Hematopoietic multipotent progenitor cell treated with erythropoietin and hydrocortisone succinate and interleukin-3 and kit ligand, for 8 days (in vitro differentiated cells): ENCODE measurements at regions not wholly inside any gene's neighbourhood (a gene's known extent, or its start where the extent isn't known, plus 50 kb on each side); places are given as distances from the start of the nearest gene placed in this dataset.

ENCODE experiments used
- DNase-seq: peaks from one replicate; pipeline ENCODE4 v3.0.0-alpha.2; 2015

DNA sequence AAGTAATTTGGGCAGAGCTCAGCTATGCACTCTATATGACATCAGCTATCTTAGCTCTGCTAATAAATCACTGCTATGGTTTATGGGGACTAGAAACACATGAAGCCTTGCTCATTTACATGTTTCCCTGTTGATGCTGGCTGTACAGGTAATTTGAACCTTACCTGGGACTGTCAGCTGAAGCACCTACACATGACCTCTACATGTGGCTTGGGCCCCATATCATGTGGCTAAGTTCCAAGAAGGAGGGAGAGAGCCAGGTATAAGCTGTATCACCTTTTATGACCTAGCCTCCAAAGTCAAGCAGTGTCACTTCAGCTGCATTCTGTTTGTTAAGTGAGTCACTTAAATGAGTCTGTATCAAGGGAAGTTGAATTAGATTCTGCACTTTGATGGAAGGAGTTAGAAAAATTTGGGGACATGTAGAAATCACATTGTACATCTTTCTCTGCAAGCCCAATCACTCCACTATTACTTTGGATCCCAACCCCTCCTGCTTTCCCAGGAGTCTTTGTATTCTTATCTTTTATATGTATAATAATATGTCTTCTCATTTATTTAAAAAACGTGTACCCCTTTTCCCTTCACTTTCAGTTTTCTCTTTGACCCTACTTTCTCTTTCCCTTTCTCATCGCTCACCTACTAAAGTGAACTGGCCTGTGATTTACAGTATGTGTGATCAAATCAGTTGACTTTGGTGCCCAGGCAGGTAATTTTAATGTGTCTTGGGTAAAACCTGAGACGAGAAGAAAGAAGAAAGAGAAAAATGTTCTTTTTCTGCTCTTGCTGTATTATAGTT lies 53.4 kb upstream of the PRKACB start:
- no peak for DNase-seq

DNA sequence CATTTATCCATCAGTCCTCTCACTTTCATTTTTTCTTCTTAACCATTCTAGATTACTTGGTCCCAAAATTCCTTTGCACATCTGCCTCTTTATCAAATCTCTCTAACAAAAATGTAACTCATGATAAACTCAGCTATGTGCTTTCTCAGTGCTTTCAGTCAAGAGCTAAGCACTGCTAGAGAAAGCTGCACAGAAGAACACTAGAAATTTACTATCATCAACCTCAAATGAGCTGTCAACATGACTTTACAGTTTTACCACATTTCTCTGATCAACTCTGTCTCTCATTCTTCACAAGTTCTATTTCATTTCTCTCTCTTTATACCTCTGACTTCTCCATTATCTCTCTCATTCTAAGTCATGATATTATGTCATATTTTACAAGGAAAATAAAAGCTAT lies 54.2 kb upstream of the PRKACB start:
- no peak for DNase-seq

DNA sequence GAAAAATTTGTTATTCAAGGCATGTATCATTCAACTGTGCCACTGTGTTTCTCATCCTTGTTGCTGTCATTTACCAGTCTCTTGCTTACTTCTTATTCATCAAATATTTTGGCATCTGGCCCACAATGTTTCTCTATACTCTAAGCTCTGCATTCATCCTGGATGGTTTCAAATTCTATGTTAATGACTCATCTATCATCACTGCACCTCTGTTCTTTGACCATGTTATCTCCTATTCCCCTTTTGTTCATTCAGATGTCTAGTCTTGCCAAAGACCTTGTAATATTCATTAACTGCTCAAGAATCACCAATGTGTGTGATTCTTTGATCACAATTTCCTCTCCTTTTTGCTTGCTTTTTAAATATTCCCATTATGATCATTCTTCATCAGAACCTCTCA lies 54.6 kb upstream of the PRKACB start:
- peak; percentile 35 for DNase-seq

DNA sequence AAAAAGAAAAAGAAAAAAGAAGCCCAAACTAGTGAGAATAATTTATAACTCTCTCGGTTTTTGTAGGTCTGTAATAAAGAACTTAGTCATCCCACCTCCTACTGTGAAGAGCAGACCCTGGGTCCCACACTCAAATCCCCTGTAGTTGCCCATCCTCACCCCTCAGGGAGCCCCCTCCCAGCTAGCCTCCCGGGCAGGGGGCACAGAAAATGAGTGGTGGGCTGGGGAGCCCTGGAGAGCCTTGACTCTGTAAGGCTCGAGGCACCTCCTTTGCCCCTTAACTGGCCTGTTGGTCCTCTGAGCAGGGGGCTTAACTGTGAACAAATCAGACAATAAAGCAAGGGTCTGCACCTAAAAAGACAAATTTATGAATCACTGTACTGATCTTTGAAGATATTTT lies 57.5 kb upstream of the PRKACB start:
- no peak for DNase-seq

DNA sequence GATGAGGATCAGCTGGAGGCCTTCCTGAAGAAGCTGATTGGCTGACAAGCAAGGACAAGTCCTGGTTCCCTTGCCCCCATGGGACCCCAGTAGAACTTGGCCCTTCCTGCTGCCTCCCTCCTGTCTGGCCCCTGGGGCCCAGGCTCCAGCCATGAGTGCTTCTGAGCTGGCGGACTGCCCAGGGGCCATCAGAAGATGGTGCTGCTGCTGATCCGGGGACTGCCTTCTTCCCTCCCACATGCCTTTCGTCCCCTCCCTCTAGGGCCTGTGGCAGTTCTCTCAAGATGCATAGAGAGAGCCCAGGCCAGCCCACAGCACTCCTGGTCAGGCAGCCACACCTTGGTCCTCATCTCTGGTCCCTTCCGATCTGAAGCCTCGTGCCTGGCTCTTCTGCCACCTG lies 57.9 kb upstream of the PRKACB start:
- no peak for DNase-seq

DNA sequence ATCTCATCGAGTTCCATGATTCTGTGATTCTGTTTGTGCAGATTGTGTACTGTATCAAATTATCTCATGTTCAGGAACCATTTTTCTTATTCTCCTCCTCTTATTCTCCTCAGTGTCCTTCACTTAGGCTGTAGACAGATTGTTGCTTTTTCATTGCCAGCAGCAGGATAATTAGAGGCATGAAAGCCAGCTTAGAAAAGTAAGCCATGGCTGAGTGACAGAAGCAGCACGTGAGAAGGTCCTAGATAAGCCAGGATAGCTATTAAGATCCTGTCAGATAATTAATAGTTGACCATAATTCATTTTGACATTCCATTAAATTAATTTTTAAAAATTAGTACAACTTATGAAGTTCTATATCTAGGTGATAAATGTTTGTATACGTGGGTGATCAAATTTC lies 60.8 kb upstream of the PRKACB start:
- DNase-seq: no peak

DNA sequence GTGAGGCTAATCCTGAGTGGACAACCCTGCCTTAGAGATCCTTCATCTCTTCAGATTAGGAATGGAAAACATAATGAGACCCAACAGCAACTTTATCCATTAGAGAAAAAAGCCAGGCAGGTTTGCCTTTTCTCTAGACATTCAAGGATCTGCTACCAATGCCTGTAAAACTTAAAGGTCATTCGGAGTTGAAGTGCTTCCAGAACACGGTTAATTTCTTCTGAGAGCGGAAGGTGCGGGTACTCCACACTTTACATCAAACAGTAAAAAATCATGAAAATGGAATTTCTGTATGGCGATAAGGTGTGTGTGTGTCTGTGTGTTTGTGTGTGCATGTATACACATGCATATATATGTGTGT lies 65.2 kb upstream of the PRKACB start:
- no peak for DNase-seq

DNA sequence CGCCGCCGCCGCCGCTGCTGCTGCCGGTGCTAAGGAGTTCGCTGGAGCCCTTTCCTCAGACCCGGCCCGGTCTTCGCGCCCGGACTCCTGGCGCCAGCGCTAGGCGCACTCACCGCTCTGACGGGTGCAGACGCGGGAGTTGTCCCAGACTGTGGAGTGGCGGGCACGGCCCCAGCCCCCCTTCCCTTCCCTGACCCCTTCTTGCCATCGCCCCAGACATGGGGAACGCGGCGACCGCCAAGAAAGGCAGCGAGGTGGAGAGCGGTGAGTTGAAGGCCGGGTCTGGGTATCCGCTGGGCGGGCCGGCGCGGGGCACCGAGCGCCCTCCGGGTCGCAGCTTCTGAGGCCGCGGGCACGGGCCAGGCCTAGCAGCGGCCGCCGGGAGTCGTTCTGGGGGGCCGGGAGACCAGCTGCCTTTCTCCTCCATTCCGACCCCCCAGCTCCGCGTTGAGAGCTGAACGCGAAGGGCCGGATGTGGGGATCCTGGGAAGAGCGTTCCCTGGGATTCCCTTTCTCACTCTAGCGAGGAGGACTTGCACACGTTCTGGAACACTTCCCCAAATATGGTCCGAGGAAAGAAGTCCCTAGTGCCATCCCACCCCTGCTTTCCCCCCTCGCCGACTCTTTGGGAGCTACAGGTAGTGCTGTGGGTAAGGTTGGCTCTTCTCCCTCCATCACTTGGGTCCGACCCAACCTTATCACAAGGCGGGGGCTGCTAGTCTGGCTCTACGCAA lies 65.8 kb upstream of the PRKACB start:
- DNase-seq: peak; percentile 24

DNA sequence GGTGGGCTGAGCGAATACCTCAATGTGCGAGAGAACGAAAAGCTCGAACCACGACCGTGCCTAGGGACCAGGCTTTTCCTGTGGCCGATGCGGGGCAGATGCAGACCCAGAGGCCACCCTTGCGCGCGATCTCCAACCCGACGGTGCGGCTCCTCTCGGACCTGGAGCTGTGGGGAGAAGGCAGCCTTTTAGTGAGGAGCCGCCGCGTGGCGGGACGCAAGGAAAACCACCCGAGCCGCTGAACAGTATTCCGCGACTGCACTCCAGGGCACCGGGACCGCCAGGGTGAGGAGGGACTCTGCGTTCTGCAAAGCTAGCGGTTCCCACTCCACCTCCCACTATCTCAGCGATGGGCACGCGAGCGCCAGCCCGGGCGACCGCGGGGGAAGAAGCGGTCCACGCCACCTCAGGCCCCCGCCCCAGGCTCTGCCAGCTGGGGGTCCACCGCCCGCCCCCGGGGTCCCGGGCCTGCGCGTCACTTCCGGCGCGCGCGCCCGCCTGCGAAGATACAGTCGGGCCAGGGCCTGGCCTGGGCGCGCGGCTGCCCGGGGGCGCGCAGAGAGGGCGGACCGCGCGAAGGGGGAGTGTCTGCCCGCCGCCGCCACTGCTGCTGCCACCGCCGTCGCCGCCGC lies 66.5 kb upstream of the PRKACB start:
- peak; percentile 82 for DNase-seq

DNA sequence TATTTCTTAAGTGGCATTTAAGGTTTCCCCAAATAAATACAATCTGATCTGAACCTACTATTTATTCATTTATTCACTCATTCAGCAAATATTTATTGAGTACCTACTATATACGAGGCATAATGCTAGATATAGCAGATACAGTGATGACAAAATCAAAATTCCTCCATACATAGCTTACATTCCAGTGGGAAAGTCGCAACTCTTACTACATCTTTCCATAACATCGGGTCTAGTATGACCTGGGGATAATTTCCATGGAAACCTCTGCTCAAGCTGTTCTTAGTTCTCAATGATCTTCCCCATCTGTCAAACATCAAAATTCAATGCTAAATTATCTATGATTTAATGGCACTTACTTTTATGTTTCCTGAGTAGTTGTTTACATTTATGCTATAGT lies 70.8 kb upstream of the PRKACB start:
- DNase-seq: no peak

DNA sequence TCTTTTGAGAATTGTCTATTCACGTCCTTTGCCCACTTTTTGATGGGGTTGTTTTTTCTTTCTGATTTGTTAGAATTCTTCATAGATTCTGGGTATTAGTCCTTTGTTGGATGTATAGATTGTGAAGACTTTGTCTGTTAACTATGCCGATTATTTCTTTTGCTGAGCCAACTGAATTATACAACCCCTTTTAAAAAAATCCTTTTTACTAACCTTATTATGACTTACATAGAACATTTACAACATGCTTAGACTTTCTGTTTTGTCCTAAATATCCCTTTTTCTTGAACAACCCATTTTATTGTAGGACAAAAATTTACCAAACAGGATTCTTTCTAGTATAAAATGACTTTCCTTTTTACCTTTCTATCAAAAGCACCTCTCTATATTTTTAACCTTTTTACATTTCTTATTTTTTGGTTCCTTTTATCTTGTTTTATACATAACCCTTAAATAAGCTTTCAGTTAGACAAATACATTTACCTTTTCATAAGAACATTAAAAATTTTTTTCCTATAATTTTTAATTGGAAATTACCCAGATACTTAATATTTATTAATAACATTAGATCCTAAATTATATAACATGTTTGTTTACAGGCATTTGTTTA lies 70.4 kb upstream of the TTLL7 start:
- no peak for DNase-seq

DNA sequence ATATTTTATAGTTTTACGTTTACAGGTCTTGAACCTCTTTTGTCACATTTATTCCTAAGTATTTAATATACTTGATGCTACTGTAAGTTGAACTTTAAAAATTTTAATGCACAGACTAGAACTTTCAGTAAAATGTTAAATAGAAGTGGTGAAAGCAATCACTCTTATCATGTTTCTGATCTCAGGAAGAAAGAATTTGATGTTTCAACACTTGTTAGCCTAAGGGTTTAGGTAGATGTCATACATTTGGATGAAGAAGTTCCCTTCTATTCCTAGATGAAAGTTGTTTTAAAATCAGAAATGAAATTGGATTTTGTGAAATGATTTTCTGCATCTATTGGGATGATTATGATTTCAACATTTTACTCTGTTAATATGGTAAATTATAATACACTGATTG lies 63.6 kb upstream of the TTLL7 start:
- DNase-seq: no peak

DNA sequence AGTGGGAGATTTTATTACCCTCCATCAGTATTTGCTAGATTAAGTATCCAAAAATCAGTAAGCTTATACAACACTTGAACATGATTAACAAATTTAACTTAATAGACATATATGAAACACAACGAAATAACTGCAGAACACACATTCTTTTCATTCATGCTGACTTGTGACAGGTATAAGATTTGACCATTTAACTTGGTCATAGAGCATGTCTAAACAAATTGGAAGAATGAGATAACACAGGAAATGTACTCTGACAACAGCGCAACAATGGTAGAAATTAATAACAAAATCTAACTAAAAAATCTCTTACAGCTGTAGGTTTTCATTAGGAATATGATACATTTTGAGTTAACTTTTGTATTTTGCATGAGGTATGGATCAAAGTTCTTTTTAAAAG lies 62.4 kb upstream of the TTLL7 start:
- DNase-seq: no peak

DNA sequence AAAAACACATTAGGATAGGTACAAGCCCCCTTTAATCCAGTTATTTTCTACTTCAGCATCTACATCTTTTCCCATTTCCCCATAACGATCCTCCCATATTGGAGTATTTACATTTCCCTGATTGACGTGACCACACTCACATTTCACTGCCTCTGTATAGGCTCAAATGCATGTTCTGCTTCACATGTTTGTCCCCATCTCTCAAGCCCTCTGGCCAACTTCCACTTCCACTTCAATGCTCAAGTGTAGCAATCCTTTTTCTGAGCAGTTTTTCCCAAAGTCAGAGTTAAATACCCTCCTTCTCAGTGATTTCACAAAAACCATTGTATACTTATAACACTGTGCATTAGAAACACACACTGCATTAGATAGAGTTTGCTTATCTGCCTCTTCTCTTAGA lies 61.8 kb upstream of the TTLL7 start:
- no peak for DNase-seq

DNA sequence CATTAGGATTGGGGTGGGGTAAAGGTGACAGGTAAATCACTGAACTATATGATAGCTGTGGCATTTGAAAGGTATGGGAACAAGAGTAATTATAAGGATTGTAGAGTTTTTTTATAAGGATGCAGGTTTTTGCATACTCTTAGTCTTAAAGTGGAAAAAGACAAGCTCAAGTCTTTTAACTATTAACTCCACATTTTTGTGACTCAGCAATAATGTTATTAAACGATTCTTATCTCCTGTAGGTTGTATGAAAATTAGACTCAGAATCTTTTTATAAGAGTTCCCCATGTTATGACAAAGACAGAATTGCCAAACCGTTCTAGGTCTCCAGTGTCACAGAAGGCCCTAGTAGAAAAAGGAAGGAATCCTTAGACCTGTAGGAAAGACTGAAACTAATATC lies 49.9 kb upstream of the TTLL7 start:
- no peak for DNase-seq
